ENCODE measurements at regions not wholly inside any gene's neighbourhood (a gene's known extent, or its start where the extent isn't known, plus 50 kb on each side); places are given as distances from the start of the nearest gene placed in this dataset.

- no peak overlapping the region for H3K4me3 ChIP-seq (ENCODE audit: control insufficient read depth in 1 of 7, extremely low read depth in 1 of 7, insufficient read depth in 4 of 7, low read depth in 2 of 7, low read length in 6 of 7)
- no peaks in the 10 kb centered on the region for H3K9me3 ChIP-seq (ENCODE audit: control extremely low read depth in 1 of 5, control insufficient read depth in 4 of 5, insufficient read depth in 2 of 5, low read depth in 1 of 5, low read length in 4 of 5)
- POLR2A ChIA-PET, result no interaction called here
- no peak for DNase-seq
- H3K27me3 ChIP-seq (replicated peaks in 2 of 5; ENCODE audit: control insufficient read depth in 4 of 5, insufficient read depth in 5 of 5, low read length in 4 of 5), result peaks cover 0 to 14% (median 0%) of the 10 kb centered on the region in 5 experiments
- CTCF ChIA-PET, result no interaction called here
- no peak overlapping the region for H3K27ac ChIP-seq (ENCODE audit: insufficient read depth in 1 of 2, low read depth in 1 of 2, low read length in 2 of 2, poor library complexity in 1 of 2, severe bottlenecking in 2 of 2)
- H3K36me3 ChIP-seq (ENCODE audit: control insufficient read depth in 4 of 4, insufficient read depth in 4 of 4, low read length in 3 of 4), result no peaks in the 10 kb centered on the region
- H3K4me1 ChIP-seq (ENCODE audit: control extremely low read depth in 1 of 4, control insufficient read depth in 4 of 4, insufficient read depth in 4 of 4, low read length in 3 of 4), result no peaks in the 10 kb centered on the region
Observed at GRCh38 chr11:112631333-112631732, 329.9 kb upstream of the NCAM1 start.

- H3K36me3 ChIP-seq (ENCODE audit: control insufficient read depth in 4 of 4, insufficient read depth in 4 of 4, low read length in 3 of 4), result no peaks in the 10 kb centered on the region
- 47% methylated on average over 5 of the region's 5 CpGs for WGBS (ENCODE audit: insufficient coverage)
- H3K4me3 ChIP-seq (ENCODE audit: control insufficient read depth in 1 of 7, extremely low read depth in 1 of 7, insufficient read depth in 4 of 7, low read depth in 2 of 7, low read length in 6 of 7), result no peak overlapping the region
- H3K4me1 ChIP-seq (ENCODE audit: control extremely low read depth in 1 of 4, control insufficient read depth in 4 of 4, insufficient read depth in 4 of 4, low read length in 3 of 4), result no peaks in the 10 kb centered on the region
- ChIA-PET POLR2A (no interaction called here), CTCF (no interaction called here)
- no peak overlapping the region for H3K27ac ChIP-seq (ENCODE audit: insufficient read depth in 1 of 2, low read depth in 1 of 2, low read length in 2 of 2, poor library complexity in 1 of 2, severe bottlenecking in 2 of 2)
- no peak for DNase-seq
- H3K9me3 ChIP-seq (ENCODE audit: control extremely low read depth in 1 of 5, control insufficient read depth in 4 of 5, insufficient read depth in 2 of 5, low read depth in 1 of 5, low read length in 4 of 5), result peaks cover 0 to 2% (median 0%) of the 10 kb centered on the region in 5 experiments
- H3K27me3 ChIP-seq (replicated peaks in 2 of 5; ENCODE audit: control insufficient read depth in 4 of 5, insufficient read depth in 5 of 5, low read length in 4 of 5), result peaks cover 0 to 18% (median 0%) of the 10 kb centered on the region in 5 experiments
Observed at GRCh38 chr11:112632866-112633505, 328.2 kb upstream of the NCAM1 start.

GRCh38 chr11:112634551-112634950, 326.7 kb upstream of the NCAM1 start:
- WGBS (ENCODE audit: insufficient coverage), result 73% methylated on average over 6 of the region's 6 CpGs

GRCh38 chr11:112634995-112635737, 326.1 kb upstream of the NCAM1 start:
- 92% methylated on average over 4 of the region's 8 CpGs for WGBS (ENCODE audit: insufficient coverage)
- Histone ChIP-seq H3K4me3 (ENCODE audit: control insufficient read depth in 1 of 7, extremely low read depth in 1 of 7, insufficient read depth in 4 of 7, low read depth in 2 of 7, low read length in 6 of 7) (no peak overlapping the region), H3K27me3 (replicated peaks in 2 of 5; ENCODE audit: control insufficient read depth in 4 of 5, insufficient read depth in 5 of 5, low read length in 4 of 5) (peaks cover 0 to 14% (median 0%) of the 10 kb centered on the region in 5 experiments), H3K4me1 (ENCODE audit: control extremely low read depth in 1 of 4, control insufficient read depth in 4 of 4, insufficient read depth in 4 of 4, low read length in 3 of 4) (no peaks in the 10 kb centered on the region), H3K9me3 (ENCODE audit: control extremely low read depth in 1 of 5, control insufficient read depth in 4 of 5, insufficient read depth in 2 of 5, low read depth in 1 of 5, low read length in 4 of 5) (peaks cover 0 to 11% (median 2%) of the 10 kb centered on the region in 5 experiments), H3K36me3 (ENCODE audit: control insufficient read depth in 4 of 4, insufficient read depth in 4 of 4, low read length in 3 of 4) (no peaks in the 10 kb centered on the region), H3K27ac (ENCODE audit: insufficient read depth in 1 of 2, low read depth in 1 of 2, low read length in 2 of 2, poor library complexity in 1 of 2, severe bottlenecking in 2 of 2) (no peak overlapping the region)
- POLR2A ChIA-PET, result no interaction called here
- CTCF ChIA-PET, result interaction anchor here (1.1 kb wide), 1 partner anchor 12 kb away, joined by 4 read pairs; no protein-coding TSS in a partner anchor
- no peak for DNase-seq

More at GRCh38 chr11:112634551-112634950, 326.7 kb upstream of the NCAM1 start:
- H3K36me3 ChIP-seq (ENCODE audit: control insufficient read depth in 4 of 4, insufficient read depth in 4 of 4, low read length in 3 of 4), result no peaks in the 10 kb centered on the region
- peaks cover 0 to 15% (median 0%) of the 10 kb centered on the region in 5 experiments for H3K27me3 ChIP-seq (replicated peaks in 2 of 5; ENCODE audit: control insufficient read depth in 4 of 5, insufficient read depth in 5 of 5, low read length in 4 of 5)
- H3K9me3 ChIP-seq (ENCODE audit: control extremely low read depth in 1 of 5, control insufficient read depth in 4 of 5, insufficient read depth in 2 of 5, low read depth in 1 of 5, low read length in 4 of 5), result peaks cover 0 to 6% (median 2%) of the 10 kb centered on the region in 5 experiments
- no peak overlapping the region for H3K4me3 ChIP-seq (ENCODE audit: control insufficient read depth in 1 of 7, extremely low read depth in 1 of 7, insufficient read depth in 4 of 7, low read depth in 2 of 7, low read length in 6 of 7)
- no peak for DNase-seq
- ChIA-PET CTCF (interaction anchor here (1.1 kb wide), 1 partner anchor 11 kb away, joined by 4 read pairs; no protein-coding TSS in a partner anchor), POLR2A (no interaction called here)
- no peaks in the 10 kb centered on the region for H3K4me1 ChIP-seq (ENCODE audit: control extremely low read depth in 1 of 4, control insufficient read depth in 4 of 4, insufficient read depth in 4 of 4, low read length in 3 of 4)
- H3K27ac ChIP-seq (ENCODE audit: insufficient read depth in 1 of 2, low read depth in 1 of 2, low read length in 2 of 2, poor library complexity in 1 of 2, severe bottlenecking in 2 of 2), result no peak overlapping the region

- DNase-seq, result no peak
- CTCF ChIA-PET, result no interaction called here
- 82% methylated on average over 1 of the region's 2 CpGs for WGBS (ENCODE audit: insufficient coverage)
- POLR2A ChIA-PET, result no interaction called here
- Histone ChIP-seq H3K36me3 (ENCODE audit: control insufficient read depth in 4 of 4, insufficient read depth in 4 of 4, low read length in 3 of 4) (no peaks in the 10 kb centered on the region), H3K9me3 (ENCODE audit: control extremely low read depth in 1 of 5, control insufficient read depth in 4 of 5, insufficient read depth in 2 of 5, low read depth in 1 of 5, low read length in 4 of 5) (peaks cover 0 to 18% (median 6%) of the 10 kb centered on the region in 5 experiments), H3K4me1 (ENCODE audit: control extremely low read depth in 1 of 4, control insufficient read depth in 4 of 4, insufficient read depth in 4 of 4, low read length in 3 of 4) (no peaks in the 10 kb centered on the region), H3K4me3 (ENCODE audit: control insufficient read depth in 1 of 7, extremely low read depth in 1 of 7, insufficient read depth in 4 of 7, low read depth in 2 of 7, low read length in 6 of 7) (no peak overlapping the region), H3K27ac (ENCODE audit: insufficient read depth in 1 of 2, low read depth in 1 of 2, low read length in 2 of 2, poor library complexity in 1 of 2, severe bottlenecking in 2 of 2) (no peak overlapping the region), H3K27me3 (replicated peaks in 2 of 5; ENCODE audit: control insufficient read depth in 4 of 5, insufficient read depth in 5 of 5, low read length in 4 of 5) (peaks cover 0 to 14% (median 0%) of the 10 kb centered on the region in 5 experiments)
Observed at GRCh38 chr11:112637076-112637475, 324.1 kb upstream of the NCAM1 start.

GRCh38 chr11:112637876-112638275, 323.3 kb upstream of the NCAM1 start:
- no peak for DNase-seq

GRCh38 chr11:112639469-112639868, 321.8 kb upstream of the NCAM1 start:
- Histone ChIP-seq H3K9me3 (ENCODE audit: control extremely low read depth in 1 of 5, control insufficient read depth in 4 of 5, insufficient read depth in 2 of 5, low read depth in 1 of 5, low read length in 4 of 5) (peaks cover 0 to 18% (median 6%) of the 10 kb centered on the region in 5 experiments), H3K27me3 (replicated peaks in 2 of 5; ENCODE audit: control insufficient read depth in 4 of 5, insufficient read depth in 5 of 5, low read length in 4 of 5) (peaks cover 0 to 10% (median 0%) of the 10 kb centered on the region in 5 experiments), H3K36me3 (ENCODE audit: control insufficient read depth in 4 of 4, insufficient read depth in 4 of 4, low read length in 3 of 4) (no peaks in the 10 kb centered on the region), H3K4me3 (ENCODE audit: control insufficient read depth in 1 of 7, extremely low read depth in 1 of 7, insufficient read depth in 4 of 7, low read depth in 2 of 7, low read length in 6 of 7) (no peak overlapping the region), H3K4me1 (ENCODE audit: control extremely low read depth in 1 of 4, control insufficient read depth in 4 of 4, insufficient read depth in 4 of 4, low read length in 3 of 4) (no peaks in the 10 kb centered on the region), H3K27ac (ENCODE audit: insufficient read depth in 1 of 2, low read depth in 1 of 2, low read length in 2 of 2, poor library complexity in 1 of 2, severe bottlenecking in 2 of 2) (no peak overlapping the region)
- no peak for DNase-seq
- ChIA-PET CTCF (no interaction called here), POLR2A (no interaction called here)

More at GRCh38 chr11:112637876-112638275, 323.3 kb upstream of the NCAM1 start:
- ChIA-PET POLR2A (no interaction called here), CTCF (no interaction called here)
- Histone ChIP-seq H3K27ac (ENCODE audit: insufficient read depth in 1 of 2, low read depth in 1 of 2, low read length in 2 of 2, poor library complexity in 1 of 2, severe bottlenecking in 2 of 2) (no peak overlapping the region), H3K4me1 (ENCODE audit: control extremely low read depth in 1 of 4, control insufficient read depth in 4 of 4, insufficient read depth in 4 of 4, low read length in 3 of 4) (no peaks in the 10 kb centered on the region), H3K27me3 (replicated peaks in 2 of 5; ENCODE audit: control insufficient read depth in 4 of 5, insufficient read depth in 5 of 5, low read length in 4 of 5) (peaks cover 0 to 14% (median 0%) of the 10 kb centered on the region in 5 experiments), H3K4me3 (ENCODE audit: control insufficient read depth in 1 of 7, extremely low read depth in 1 of 7, insufficient read depth in 4 of 7, low read depth in 2 of 7, low read length in 6 of 7) (no peak overlapping the region), H3K9me3 (ENCODE audit: control extremely low read depth in 1 of 5, control insufficient read depth in 4 of 5, insufficient read depth in 2 of 5, low read depth in 1 of 5, low read length in 4 of 5) (peaks cover 0 to 18% (median 6%) of the 10 kb centered on the region in 5 experiments), H3K36me3 (ENCODE audit: control insufficient read depth in 4 of 4, insufficient read depth in 4 of 4, low read length in 3 of 4) (no peaks in the 10 kb centered on the region)
